ENCODE measurements at regions not wholly inside any gene's neighbourhood (a gene's known extent, or its start where the extent isn't known, plus 50 kb on each side); places are given as distances from the start of the nearest gene placed in this dataset.

DNA sequence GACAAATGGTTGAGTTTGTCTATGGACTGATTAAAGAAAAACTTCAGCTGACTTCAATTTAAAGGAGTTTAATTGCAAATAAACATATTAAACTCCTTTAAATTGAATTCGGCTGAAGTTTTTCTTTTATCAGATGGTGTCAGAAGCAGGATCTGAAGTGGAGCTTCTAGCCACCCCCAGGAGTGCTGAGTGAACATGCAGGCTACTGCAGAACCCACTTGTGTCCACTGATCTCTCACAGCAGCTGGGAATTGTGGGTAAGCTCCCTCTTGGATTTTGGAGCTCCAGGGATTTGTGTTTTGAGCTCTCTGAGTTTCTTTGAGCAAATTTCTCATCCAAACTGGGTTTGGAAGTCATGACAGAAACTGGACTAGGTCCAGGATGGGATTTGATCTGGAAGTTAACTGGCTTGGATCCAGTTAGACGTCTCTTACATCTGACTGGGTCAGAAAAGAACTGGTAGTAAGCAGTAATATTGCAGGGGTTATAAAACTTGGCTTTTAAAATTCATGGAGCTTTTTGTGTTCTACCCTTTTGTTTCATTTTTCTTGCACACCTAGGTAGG is 95.8 kb upstream of the UST start:
- POLR2A ChIA-PET = no interaction called here
- CTCF ChIA-PET = interaction anchor here (1.6 kb wide), 1 partner anchor 22 kb away, joined by 3 read pairs; no protein-coding TSS in a partner anchor
- DNase-seq (ENCODE audit: low read depth, low spot score) = no peak
- TF ChIP-seq, protein P1, sequence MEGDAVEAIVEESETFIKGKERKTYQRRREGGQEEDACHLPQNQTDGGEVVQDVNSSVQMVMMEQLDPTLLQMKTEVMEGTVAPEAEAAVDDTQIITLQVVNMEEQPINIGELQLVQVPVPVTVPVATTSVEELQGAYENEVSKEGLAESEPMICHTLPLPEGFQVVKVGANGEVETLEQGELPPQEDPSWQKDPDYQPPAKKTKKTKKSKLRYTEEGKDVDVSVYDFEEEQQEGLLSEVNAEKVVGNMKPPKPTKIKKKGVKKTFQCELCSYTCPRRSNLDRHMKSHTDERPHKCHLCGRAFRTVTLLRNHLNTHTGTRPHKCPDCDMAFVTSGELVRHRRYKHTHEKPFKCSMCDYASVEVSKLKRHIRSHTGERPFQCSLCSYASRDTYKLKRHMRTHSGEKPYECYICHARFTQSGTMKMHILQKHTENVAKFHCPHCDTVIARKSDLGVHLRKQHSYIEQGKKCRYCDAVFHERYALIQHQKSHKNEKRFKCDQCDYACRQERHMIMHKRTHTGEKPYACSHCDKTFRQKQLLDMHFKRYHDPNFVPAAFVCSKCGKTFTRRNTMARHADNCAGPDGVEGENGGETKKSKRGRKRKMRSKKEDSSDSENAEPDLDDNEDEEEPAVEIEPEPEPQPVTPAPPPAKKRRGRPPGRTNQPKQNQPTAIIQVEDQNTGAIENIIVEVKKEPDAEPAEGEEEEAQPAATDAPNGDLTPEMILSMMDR (IDR thresholded peaks at IDR 0.05; ENCODE audit: insufficient read depth, low read length, missing control alignments) = no peak
- H3K4me3 ChIP-seq (ENCODE audit: low read depth, low read length) = no peak overlapping the region

DNA sequence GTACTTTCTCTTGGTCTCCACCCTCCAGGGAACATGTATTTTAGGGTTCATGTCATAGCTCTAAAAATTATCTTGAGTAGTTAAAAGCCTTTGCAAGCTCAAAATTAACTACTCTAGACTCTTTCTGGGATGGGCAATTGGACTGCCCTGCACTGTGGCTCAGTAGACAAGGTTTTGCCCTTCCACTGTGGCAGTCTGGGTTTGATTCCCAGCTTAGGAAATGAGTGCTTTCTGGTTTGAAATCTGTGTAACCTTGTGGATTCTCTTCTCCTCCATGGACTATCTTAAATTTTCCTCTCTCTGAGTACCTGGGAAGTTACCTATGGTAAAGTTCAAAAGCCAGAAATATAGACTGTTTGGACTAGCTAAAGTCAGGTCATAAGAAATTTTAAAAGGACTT is 94.6 kb upstream of the UST start:
- ChIA-PET CTCF (interaction anchor here (0.6 to 1.6 kb wide), 3 partner anchors 23 to 992 kb away, joined by 3 read pairs; no protein-coding TSS in a partner anchor), POLR2A (no interaction called here)
- TF ChIP-seq, protein P1 (IDR thresholded peaks at IDR 0.05; ENCODE audit: insufficient read depth, low read length, missing control alignments) = no peak
- no peak for DNase-seq (ENCODE audit: low read depth, low spot score)
- H3K4me3 ChIP-seq (ENCODE audit: low read depth, low read length) = no peak overlapping the region

DNA sequence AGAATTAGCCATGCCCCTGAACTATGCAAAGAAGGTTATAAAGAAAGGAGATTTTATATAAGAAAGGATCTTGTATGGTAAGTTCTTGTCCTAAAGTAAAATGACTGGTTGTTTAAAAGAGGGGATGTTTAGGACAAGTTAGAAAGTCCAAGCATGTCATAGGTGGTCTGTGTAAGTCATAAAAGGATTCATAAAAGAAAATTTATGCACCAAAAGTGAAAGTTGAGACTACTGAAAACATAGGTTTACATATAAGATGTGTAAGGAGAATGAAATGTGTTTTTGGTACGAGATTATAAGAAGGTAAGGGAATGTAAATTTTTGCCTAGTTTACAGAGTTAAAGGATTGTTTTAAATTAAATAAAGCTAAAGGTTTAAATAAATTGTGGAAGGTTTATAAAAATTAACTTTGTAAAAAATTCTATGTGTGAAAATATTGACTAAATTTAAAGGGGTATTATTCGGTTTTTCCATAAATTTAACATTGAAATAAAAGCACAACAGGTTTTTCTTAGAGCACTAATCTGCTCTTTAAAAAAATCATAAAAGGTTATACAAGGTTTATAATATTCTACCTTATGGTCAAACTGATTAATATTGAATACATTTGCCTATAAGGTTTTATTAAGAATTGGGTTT is 93.6 kb upstream of the UST start:
- DNase-seq (ENCODE audit: low read depth, low spot score) = no peak
- TF ChIP-seq, protein P1 (IDR thresholded peaks at IDR 0.05; ENCODE audit: insufficient read depth, low read length, missing control alignments) = no peak
- H3K4me3 ChIP-seq (ENCODE audit: low read depth, low read length) = no peak overlapping the region
- CTCF ChIA-PET = no interaction called here
- POLR2A ChIA-PET = no interaction called here

DNA sequence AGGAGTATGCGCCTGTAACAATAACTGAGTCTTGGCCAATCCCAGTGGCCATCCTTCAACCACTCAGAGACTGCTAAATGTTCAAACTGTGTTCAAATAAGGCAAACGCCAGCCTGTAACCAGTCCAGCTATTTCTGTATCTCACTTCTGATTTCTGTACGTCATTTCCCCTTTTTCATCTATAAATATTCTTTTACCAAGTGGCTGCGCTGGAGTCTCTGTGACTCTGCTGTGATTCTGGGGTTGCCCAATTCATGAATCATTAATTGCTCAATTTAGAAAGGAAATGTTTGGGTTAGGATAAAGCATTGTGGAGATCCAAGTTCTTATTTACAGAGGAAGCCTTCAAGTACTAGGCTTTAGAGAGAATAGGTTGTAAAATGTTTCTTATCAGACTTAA is 89.8 kb upstream of the UST start:
- DNase-seq (ENCODE audit: low read depth, low spot score) = peak; percentile 14
- POLR2A ChIA-PET = no interaction called here
- H3K4me3 ChIP-seq (ENCODE audit: low read depth, low read length) = no peak overlapping the region
- TF ChIP-seq, protein P1 (IDR thresholded peaks at IDR 0.05; ENCODE audit: insufficient read depth, low read length, missing control alignments) = no peak
- CTCF ChIA-PET = no interaction called here

DNA sequence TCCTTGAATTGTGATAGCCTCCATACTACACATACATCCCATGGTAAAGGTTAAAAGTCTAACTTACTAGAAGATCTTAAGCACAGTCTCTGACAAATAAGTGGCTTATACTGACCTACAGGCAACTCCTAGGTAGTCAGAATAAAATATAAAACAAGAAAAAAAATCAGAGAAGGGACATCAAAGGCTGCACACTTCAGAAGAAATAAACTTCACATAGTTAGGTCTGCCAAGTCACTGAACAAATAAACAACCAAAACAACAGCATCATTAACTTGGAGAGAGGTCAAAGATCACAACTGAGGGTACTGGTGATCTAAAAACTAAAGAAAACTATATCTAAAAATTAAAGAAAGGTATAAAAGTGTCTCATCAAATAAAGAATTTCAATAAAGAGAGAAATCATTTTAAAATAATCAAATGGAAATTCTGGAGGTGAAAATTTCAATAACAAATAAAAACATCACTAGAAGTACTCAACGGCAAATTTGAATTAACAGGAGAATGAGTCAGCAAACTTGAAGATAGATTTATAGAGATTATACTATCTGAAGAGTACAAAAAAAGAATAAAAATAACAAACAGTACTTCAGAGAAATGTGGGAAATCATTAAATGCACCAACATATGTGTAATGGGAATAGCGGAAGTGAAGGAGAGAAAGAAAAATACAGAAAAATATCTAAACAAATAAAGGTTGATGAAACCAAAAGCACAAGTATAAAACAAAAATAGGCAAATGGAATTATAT is 88.0 kb upstream of the UST start:
- TF ChIP-seq, protein P1 (IDR thresholded peaks at IDR 0.05; ENCODE audit: insufficient read depth, low read length, missing control alignments) = no peak
- POLR2A ChIA-PET = no interaction called here
- DNase-seq (ENCODE audit: low read depth, low spot score) = no peak

DNA sequence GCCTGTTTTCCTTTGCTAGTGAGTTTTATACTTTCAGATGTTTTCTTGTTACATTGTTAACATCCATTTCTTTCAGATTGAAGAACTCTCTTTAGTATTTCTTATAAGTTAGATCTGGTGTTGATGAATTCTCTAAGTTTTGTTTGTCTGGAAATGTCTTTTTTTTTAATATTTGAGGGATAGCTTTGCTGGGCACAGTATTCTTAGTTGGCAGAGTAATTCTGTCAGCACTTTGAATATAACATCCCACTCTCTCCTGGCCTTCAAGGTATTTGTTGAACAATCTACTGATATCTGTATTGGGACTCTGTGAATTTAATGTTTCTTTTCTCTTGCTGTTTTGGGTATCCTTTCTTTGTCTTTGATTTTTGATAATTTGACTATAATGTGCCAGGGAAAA is 79.4 kb upstream of the UST start:
- ChIA-PET POLR2A (no interaction called here), CTCF (no interaction called here)
- no peak overlapping the region for H3K4me3 ChIP-seq (ENCODE audit: low read depth, low read length)
- TF ChIP-seq, protein P1 (IDR thresholded peaks at IDR 0.05; ENCODE audit: insufficient read depth, low read length, missing control alignments) = no peak
- DNase-seq (ENCODE audit: low read depth, low spot score) = no peak

More for the DNA sequence above, 88.0 kb upstream of the UST start:
- CTCF ChIA-PET = interaction anchor here (1.2 to 1.3 kb wide), 2 partner anchors 10 to 368 kb away, joined by 3 to 5 read pairs; no protein-coding TSS in a partner anchor
- no peak overlapping the region for H3K4me3 ChIP-seq (ENCODE audit: low read depth, low read length)

Data from AG04449 (cell line).